Epithelial cell of prostate (primary cell): ENCODE measurements at regions not wholly inside any gene's neighbourhood (a gene's known extent, or its start where the extent isn't known, plus 50 kb on each side); places are given as distances from the start of the nearest gene placed in this dataset.

ENCODE experiments used
- DNase-seq: peaks from one replicate; pipeline ENCODE4 v3.0.0-alpha.2; 2011; ENCODE audit warnings: low read depth, low spot score
- H3K27ac ChIP-seq: fragments of 450-650 bp; 2 replicates; pipeline ENCODE4 v1.5.1; 2017; ENCODE audit warnings: mild to moderate bottlenecking

- DNase-seq, result no peak
- no peak overlapping the region for H3K27ac ChIP-seq
Observed at GRCh38 chr20:60792941-60793340, 459.1 kb upstream of the CDH4 start.

- no peak overlapping the region for H3K27ac ChIP-seq
- no peak for DNase-seq
Observed at GRCh38 chr20:60794674-60795073, 457.4 kb upstream of the CDH4 start.

- no peak for DNase-seq
- H3K27ac ChIP-seq, result no peak overlapping the region
Observed at GRCh38 chr20:60795651-60796050, 456.4 kb upstream of the CDH4 start.

DNA sequence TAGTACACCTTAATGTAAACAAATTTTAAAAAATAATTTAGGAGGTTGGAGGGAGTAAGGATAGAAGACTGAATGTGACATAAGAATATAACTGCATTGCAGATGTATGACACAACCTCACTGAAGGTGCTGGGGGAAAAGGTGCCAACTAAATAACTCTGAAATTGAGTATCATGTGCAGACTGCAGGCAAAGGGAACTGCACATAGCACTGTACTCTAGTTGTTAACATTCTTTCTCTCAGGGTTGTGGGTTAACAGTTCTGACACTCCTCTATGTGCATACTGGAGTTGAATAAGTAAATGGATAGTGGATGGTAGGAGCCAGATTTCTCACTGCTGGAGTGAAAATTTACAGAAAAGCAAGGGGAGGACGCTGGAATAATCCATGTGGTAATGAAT lies 451.9 kb upstream of the CDH4 start:
- H3K27ac ChIP-seq, result no peak overlapping the region
- no peak for DNase-seq

DNA sequence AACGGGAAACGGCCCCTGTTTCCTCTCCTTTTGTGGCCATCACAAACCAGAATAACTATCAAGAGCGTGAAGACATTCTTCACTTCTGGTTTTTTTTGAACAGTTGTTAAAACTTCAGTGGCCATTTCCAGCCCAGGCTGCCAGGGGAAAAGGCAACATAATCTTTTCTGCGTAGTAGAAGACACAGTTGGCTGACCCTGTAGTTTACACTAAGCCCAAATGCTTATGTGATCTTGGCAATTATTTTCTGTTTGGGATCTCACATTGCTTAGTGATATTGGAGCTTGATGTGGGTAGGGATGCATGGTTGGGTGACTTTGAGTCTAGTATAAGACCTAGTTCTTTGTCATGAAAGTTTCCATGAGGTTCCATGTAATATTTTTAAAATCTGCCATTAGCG lies 449.4 kb upstream of the CDH4 start:
- no peak overlapping the region for H3K27ac ChIP-seq
- DNase-seq, result no peak

- no peak for DNase-seq
- no peak overlapping the region for H3K27ac ChIP-seq
Observed at GRCh38 chr20:60803335-60804055, 448.6 kb upstream of the CDH4 start.

DNA sequence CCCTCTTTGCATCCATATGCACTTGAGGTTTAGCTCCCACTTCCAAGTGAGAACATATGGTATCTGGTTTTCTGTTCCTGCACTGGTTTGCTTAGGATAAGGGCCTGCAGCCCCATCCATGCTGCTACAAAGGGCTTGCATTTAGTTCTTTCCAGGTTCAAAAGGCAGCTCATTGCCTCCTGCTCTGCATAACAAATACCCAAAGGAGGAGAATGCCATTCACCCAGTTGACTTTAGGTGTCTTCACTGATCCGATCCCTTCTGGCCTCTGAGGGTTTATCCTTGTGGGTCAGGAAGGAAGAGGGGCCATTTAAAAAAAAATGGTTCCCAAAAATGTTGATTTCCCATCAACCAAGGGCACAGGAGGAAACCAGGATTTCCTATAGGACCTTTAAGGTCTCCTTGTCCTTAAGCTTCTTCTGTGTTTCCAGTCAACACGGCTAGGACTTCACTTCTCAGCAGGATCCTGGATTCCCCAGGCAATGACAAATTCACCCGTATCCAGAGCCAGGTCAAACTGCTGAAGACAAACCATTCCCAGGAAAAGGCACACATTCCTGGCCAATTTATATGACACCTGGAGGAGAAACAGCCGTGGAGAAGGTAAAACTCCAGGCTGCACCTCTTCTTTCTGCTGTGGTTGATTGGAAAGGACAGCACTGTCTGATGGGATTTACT lies 447.7 kb upstream of the CDH4 start:
- H3K27ac ChIP-seq, result no peak overlapping the region
- DNase-seq, result no peak

- no peak overlapping the region for H3K27ac ChIP-seq
- DNase-seq, result no peak
Observed at GRCh38 chr20:60804918-60805630, 447.0 kb upstream of the CDH4 start.

DNA sequence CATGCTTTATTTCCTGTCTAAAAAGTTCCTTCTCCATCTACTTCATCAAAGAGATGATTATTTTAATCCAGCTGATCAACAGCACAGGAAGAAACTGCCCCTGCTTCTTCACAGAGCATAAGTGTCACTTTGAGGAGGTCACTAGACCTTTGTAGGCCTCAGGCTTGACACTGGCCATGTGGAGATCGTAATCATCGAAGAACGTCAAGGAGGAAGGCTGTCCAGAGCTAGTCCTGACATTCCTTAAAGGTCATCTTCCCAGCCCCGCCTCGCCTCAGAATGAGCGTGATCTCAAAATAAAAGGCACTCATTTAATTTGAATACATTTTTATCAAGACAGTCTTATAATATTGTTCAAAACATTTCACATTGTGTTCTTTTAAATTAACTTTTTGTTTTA lies 445.7 kb upstream of the CDH4 start:
- no peak overlapping the region for H3K27ac ChIP-seq
- DNase-seq, result no peak

- DNase-seq, result no peak
- H3K27ac ChIP-seq, result no peak overlapping the region
Observed at GRCh38 chr20:60806824-60807223, 445.2 kb upstream of the CDH4 start.

GRCh38 chr20:60808003-60808672 lies 443.9 kb upstream of the CDH4 start:
- H3K27ac ChIP-seq, result no peak overlapping the region
- DNase-seq, result no peak

- no peak overlapping the region for H3K27ac ChIP-seq
- DNase-seq, result no peak
Observed at GRCh38 chr20:60808701-60809100, 443.4 kb upstream of the CDH4 start.

DNA sequence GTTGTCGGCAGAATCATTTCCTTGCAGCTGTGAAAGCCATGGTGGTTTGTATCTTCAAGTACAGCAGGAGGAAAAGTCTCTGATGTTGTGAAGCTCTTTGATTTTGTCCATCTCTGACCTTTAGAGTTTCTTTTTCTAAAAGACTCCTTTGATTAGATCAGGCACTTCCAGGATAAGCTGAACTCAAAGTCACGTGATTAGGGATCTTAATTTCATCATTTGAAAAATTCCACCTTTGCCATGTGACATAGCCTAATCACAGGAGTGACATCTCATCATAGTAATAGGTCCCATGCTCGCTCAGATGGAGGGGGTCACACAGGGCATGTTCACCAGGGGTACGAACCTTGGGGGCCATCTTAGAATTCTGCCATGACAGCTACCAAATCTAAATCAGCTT lies 441.5 kb upstream of the CDH4 start:
- H3K27ac ChIP-seq, result no peak overlapping the region
- no peak for DNase-seq

DNA sequence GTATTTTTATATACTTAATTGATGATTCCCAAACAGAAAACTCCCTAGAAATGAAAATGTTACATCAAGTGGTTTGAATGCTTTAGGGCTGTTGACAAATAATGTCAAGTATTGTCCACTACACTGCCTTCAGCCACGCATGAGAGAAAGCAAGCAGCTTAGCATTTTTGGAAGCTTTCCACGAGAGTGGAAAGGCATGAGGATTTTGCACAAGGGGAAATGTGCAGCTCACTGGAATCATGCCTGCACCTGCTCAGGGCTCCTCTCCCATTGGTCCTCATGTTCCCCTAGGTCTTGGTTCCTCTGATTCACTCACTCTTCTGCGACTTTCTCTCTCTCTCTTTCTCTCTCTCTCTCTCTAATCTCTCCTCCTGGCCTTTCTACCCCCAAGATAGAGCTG lies 439.5 kb upstream of the CDH4 start:
- H3K27ac ChIP-seq, result no peak overlapping the region
- DNase-seq, result no peak

GRCh38 chr20:60813066-60813465 lies 439.0 kb upstream of the CDH4 start:
- no peak for DNase-seq
- H3K27ac ChIP-seq, result no peak overlapping the region

GRCh38 chr20:60815656-60816055 lies 436.4 kb upstream of the CDH4 start:
- H3K27ac ChIP-seq, result no peak overlapping the region
- no peak for DNase-seq

- no peak for DNase-seq
- H3K27ac ChIP-seq, result no peak overlapping the region
Observed at GRCh38 chr20:60816901-60817300, 435.2 kb upstream of the CDH4 start.

GRCh38 chr20:60817891-60818290 lies 434.2 kb upstream of the CDH4 start:
- DNase-seq, result no peak
- H3K27ac ChIP-seq, result no peak overlapping the region

GRCh38 chr20:60819511-60819910 lies 432.6 kb upstream of the CDH4 start:
- no peak for DNase-seq
- H3K27ac ChIP-seq, result no peak overlapping the region

DNA sequence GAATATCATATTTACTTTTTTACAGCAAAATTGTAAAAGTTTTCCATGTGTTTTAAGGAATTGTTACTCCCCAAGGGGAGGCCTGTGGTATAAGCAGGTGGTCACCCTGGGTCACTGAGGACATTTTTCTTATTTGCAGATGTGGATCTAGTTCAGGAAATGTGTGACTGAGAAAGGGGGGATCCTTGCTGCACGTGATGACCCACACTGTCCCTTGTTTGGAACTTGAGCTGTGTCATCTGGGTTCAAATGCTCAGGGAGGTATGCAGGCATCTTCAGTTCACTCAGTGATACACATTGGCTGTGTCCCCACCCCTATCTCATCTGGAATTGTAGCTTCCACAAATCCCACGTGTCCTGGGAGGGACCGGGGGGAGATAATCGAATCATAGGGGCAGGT lies 431.9 kb upstream of the CDH4 start:
- H3K27ac ChIP-seq, result no peak overlapping the region
- no peak for DNase-seq

GRCh38 chr20:60820918-60821317 lies 431.1 kb upstream of the CDH4 start:
- H3K27ac ChIP-seq, result no peak overlapping the region
- no peak for DNase-seq
